B cell (primary cell): ENCODE measurements at regions not wholly inside any gene's neighbourhood (a gene's known extent, or its start where the extent isn't known, plus 50 kb on each side); places are given as distances from the start of the nearest gene placed in this dataset.

Experiments
- ATAC-seq: fragments of 200-7000 bp; cut with Tn5 transposase; one replicate; pipeline ENCODE4 v1.10.0; 2021; ENCODE audit warnings: low read depth, mild to moderate bottlenecking, moderate number of reproducible peaks, moderate library complexity
- CTCF ChIA-PET: fragments of 350-600 bp; sonication (Branson Sonifier 250); formaldehyde crosslinking; loops from one replicate; lab custom pipeline; 2021; ENCODE audit warnings: antibody characterized with exemption, inconsistent platforms; lab: Charles Lee
- POLR2A ChIA-PET: fragments of 350-600 bp; sonication (Branson Sonifier 250); formaldehyde crosslinking; loops from one replicate; lab custom pipeline; 2021; ENCODE audit warnings: antibody characterized with exemption; lab: Charles Lee
- DNase-seq: peaks from one replicate; pipeline ENCODE4 v3.0.0; 2013
- H2AFZ ChIP-seq: 2 replicates; pipeline ENCODE4 v1.6.1; 2012; ENCODE audit warnings: mild to moderate bottlenecking, low read depth, low read length; ENCODE audit not compliant: insufficient read depth, poor library complexity, severe bottlenecking
- H3K27ac ChIP-seq, 2 donors: 1 replicate in 1 of 2; 2 replicates in 1 of 2; pipeline ENCODE4 v1.5.1; 2012 to 2013; ENCODE audit warnings: low read length in 2 of 2, mild to moderate bottlenecking in 2 of 2, moderate library complexity in 1 of 2
- H3K27me3 ChIP-seq, 4 experiments: fragments of 200-600 bp in 1 of 4; sonication (generic) in 1 of 4; replicated peaks in 1 of 4; 1 replicate in 2 of 4; 2 replicates in 2 of 4; pipeline versions ENCODE4 v1.6.1 to v1.7.0; 2013 to 2016; ENCODE audit warnings: low read length in 3 of 4, mild to moderate bottlenecking in 2 of 4, mixed read lengths in 1 of 4, moderate library complexity in 1 of 4; ENCODE audit not compliant: insufficient read depth in 4 of 4, control insufficient read depth in 3 of 4; ENCODE audit errors: control extremely low read depth in 1 of 4
- H3K36me3 ChIP-seq, 2 experiments: replicated peaks in 1 of 2; 1 replicate in 1 of 2; 2 replicates in 1 of 2; pipeline versions ENCODE4 v1.6.1 to v1.7.1; 2013; ENCODE audit warnings: low read length in 1 of 2; ENCODE audit not compliant: insufficient read depth in 2 of 2, control insufficient read depth in 1 of 2; ENCODE audit errors: control extremely low read depth in 1 of 2, extremely low read depth in 1 of 2
- H3K4me1 ChIP-seq, 2 donors: fragments of 200-600 bp in 1 of 2; sonication (generic) in 1 of 2; 1 replicate in 1 of 2; 2 replicates in 1 of 2; pipeline versions ENCODE4 v1.5.1 to v1.6.1; 2013 to 2017; ENCODE audit warnings: low read length in 2 of 2; ENCODE audit not compliant: control insufficient read depth in 2 of 2, insufficient read depth in 2 of 2
- H3K4me2 ChIP-seq: replicated peaks from 2 replicates; pipeline ENCODE3; 2012; ENCODE audit warnings: mild to moderate bottlenecking, low read depth, low read length; ENCODE audit not compliant: poor library complexity, severe bottlenecking
- H3K4me3 ChIP-seq, 5 experiments: fragments of 200-600 bp in 1 of 5; sonication (generic) in 1 of 5; 1 replicate in 3 of 5; 2 replicates in 2 of 5; pipeline versions ENCODE4 v1.5.1 to v1.7.0; 2011 to 2016; ENCODE audit warnings: low read length in 4 of 5, mild to moderate bottlenecking in 4 of 5, low read depth in 2 of 5, control low read depth in 1 of 5, moderate library complexity in 1 of 5; ENCODE audit not compliant: insufficient read depth in 1 of 5; ENCODE audit errors: control extremely low read depth in 1 of 5, extremely low read depth in 1 of 5
- H3K79me2 ChIP-seq: fragments of 200-600 bp; sonication (generic); one replicate; pipeline ENCODE4 v1.6.0; 2016; ENCODE audit warnings: low read length; ENCODE audit not compliant: control insufficient read depth, insufficient read depth
- H3K9ac ChIP-seq: fragments of 200-600 bp; sonication (generic); 2 replicates; pipeline ENCODE4 v1.6.1; 2017; ENCODE audit warnings: mild to moderate bottlenecking, low read length, moderate library complexity
- H3K9me3 ChIP-seq, 3 donors: one replicate each; pipeline versions ENCODE4 v1.6.1 to v1.7.1; 2013; ENCODE audit warnings: low read length in 2 of 3; ENCODE audit not compliant: control insufficient read depth in 2 of 3, insufficient read depth in 1 of 3; ENCODE audit errors: control extremely low read depth in 1 of 3
- H4K20me1 ChIP-seq: 2 replicates; pipeline ENCODE4 v1.6.0; 2012; ENCODE audit warnings: mild to moderate bottlenecking, low read length; ENCODE audit not compliant: insufficient read depth, control insufficient read depth, poor library complexity, severe bottlenecking
- H3K27ac Mint-ChIP-seq: one replicate; pipeline ENCODE4 v1.8.0; 2021; ENCODE audit warnings: mixed read lengths
- H3K27me3 Mint-ChIP-seq: one replicate; pipeline ENCODE4 v1.8.0; 2021; ENCODE audit warnings: mixed read lengths
- H3K4me1 Mint-ChIP-seq: one replicate; pipeline ENCODE4 v1.8.0; 2021; ENCODE audit warnings: mixed read lengths
- H3K4me3 Mint-ChIP-seq: one replicate; pipeline ENCODE4 v1.8.0; 2021; ENCODE audit warnings: mixed read lengths
- H3K9me3 Mint-ChIP-seq: one replicate; pipeline ENCODE4 v1.8.0; 2022; ENCODE audit warnings: mixed read lengths; ENCODE audit not compliant: insufficient read depth
- CTCF ChIP-seq: fragments of 200-600 bp; IDR thresholded peaks from one replicate; pipeline ENCODE4 v1.8.0; 2022; ENCODE audit warnings: antibody characterized with exemption, mild to moderate bottlenecking
- EZH2 ChIP-seq: IDR thresholded peaks from 2 replicates; pipeline ENCODE4 v1.6.1; 2012; ENCODE audit warnings: borderline replicate concordance, low read depth, mild to moderate bottlenecking, moderate library complexity, low read length; ENCODE audit not compliant: insufficient read depth, poor library complexity, severe bottlenecking
- WGBS: methylation state at CpG from one replicate; pipeline ENCODE4 v1.1.5; 2013; ENCODE audit warnings: missing lambda C conversion rate; ENCODE audit not compliant: insufficient coverage; 5-methylcytosine and 5-hydroxymethylcytosine counted together
- intact Hi-C: fragments of 100-400 bp; cut with micrococcal nuclease; formaldehyde crosslinking; loops from one replicate; pipeline ENCODE4 v1.10.0; 2022

- DNase-seq (no peak), ATAC-seq (no peak)
- Histone ChIP-seq H4K20me1 (no peaks in the 10 kb centered on the region), H2AFZ (no peak overlapping the region), H3K36me3 (no peaks in the 10 kb centered on the region), H3K4me1 (no peaks in the 10 kb centered on the region), H3K9ac (no peak overlapping the region), H3K9me3 (no peaks in the 10 kb centered on the region), H3K4me2 (no peak overlapping the region), H3K27ac (no peak overlapping the region), H3K4me3 (no peak overlapping the region), H3K79me2 (no peaks in the 10 kb centered on the region), H3K27me3 (no peaks in the 10 kb centered on the region)
- no CpG with 5 or more reads among the region's 3 CpGs for WGBS
- Mint-ChIP-seq H3K27me3 (no peaks in the 10 kb centered on the region), H3K9me3 (no peaks in the 10 kb centered on the region), H3K27ac (no peak overlapping the region), H3K4me3 (no peak overlapping the region), H3K4me1 (no peaks in the 10 kb centered on the region)
- POLR2A ChIA-PET, result no interaction called here
- CTCF ChIA-PET, result no interaction called here
- intact Hi-C loops, result no loop called here
- TF ChIP-seq CTCF, result no peak
- TF ChIP-seq EZH2, result no peak
These were observed 257.5 kb upstream of the PTBP2 start for GRCh38 chr1:96464066-96464465.

GRCh38 chr1:96464522-96464921, 257.1 kb upstream of the PTBP2 start:
- POLR2A ChIA-PET, result no interaction called here
- CTCF ChIA-PET, result no interaction called here
- H3K4me3 ChIP-seq, result no peak overlapping the region
- Mint-ChIP-seq H3K27me3 (no peaks in the 10 kb centered on the region), H3K4me1 (no peaks in the 10 kb centered on the region), H3K4me3 (no peak overlapping the region), H3K9me3 (no peaks in the 10 kb centered on the region), H3K27ac (no peak overlapping the region)
- H3K79me2 ChIP-seq, result no peaks in the 10 kb centered on the region
- H3K27ac ChIP-seq, result no peak overlapping the region
- no peaks in the 10 kb centered on the region for H3K9me3 ChIP-seq
- DNase-seq (no peak), ATAC-seq (no peak)
- WGBS, result 91% methylated on average over 4 of the region's 5 CpGs
- no peaks in the 10 kb centered on the region for H3K4me1 ChIP-seq
- H4K20me1 ChIP-seq, result no peaks in the 10 kb centered on the region
- H3K4me2 ChIP-seq, result no peak overlapping the region
- H2AFZ ChIP-seq, result no peak overlapping the region
- H3K27me3 ChIP-seq, result no peaks in the 10 kb centered on the region
- no peak overlapping the region for H3K9ac ChIP-seq
- H3K36me3 ChIP-seq, result no peaks in the 10 kb centered on the region
- TF ChIP-seq CTCF, result no peak
- TF ChIP-seq EZH2, result no peak
- intact Hi-C loops, result no loop called here
